GM19035 (cell line): ENCODE measurements at regions not wholly inside any gene's neighbourhood (a gene's known extent, or its start where the extent isn't known, plus 50 kb on each side); places are given as distances from the start of the nearest gene placed in this dataset.
"Not testable (repeated sequence)": the region's sequence is repeated elsewhere in the genome, so short reads cannot be mapped to it uniquely, and the experiment has no call there.

Experiments used
- ATAC-seq: cut with Tn5 transposase; IDR thresholded peaks from one replicate; pipeline ENCODE4 v1.9.1; 2021; ENCODE audit not compliant: unreplicated experiment

DNA sequence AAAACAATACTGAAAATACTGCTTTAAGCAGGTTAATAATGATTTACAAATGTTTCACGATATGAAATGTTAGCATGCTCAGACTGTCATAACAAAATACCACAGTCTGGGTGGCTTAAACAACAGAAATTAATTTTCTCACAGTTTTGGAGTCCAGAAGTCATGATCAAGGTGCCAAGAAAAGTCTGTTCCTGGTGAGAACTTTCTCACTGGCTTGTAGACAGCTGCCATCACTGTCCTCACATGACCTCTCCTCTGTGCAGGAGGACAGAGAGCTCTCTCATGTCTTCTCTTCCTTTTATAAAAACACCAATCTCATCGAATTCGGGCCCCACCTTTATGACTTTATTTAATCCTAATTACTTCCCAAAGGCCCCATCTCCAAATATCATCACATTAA lies 426.7 kb downstream of the KLHL13 start:
- ATAC-seq, result no peak

- ATAC-seq, result no peak
These were observed 436.3 kb downstream of the KLHL13 start for GRCh38 chrX:117680286-117680685.

DNA sequence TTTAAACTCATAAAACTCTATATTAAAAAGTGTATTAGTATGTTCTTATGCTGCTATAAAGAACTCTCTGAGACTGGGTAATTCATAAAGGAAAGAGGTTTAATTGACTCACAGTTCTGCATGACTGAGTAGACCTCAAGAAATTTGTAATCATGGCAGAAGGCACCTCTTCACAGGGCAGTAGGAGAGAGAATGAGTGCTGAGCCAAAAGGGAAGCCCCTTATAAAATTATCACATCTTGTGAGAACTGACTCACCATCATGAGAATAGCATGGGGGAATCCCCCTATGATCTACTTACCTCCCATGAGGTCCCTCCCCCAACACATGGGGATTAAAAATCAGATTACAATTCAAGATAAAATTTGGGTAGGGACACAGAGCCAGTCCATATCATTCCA lies 463.2 kb downstream of the KLHL13 start:
- ATAC-seq, result no peak

DNA sequence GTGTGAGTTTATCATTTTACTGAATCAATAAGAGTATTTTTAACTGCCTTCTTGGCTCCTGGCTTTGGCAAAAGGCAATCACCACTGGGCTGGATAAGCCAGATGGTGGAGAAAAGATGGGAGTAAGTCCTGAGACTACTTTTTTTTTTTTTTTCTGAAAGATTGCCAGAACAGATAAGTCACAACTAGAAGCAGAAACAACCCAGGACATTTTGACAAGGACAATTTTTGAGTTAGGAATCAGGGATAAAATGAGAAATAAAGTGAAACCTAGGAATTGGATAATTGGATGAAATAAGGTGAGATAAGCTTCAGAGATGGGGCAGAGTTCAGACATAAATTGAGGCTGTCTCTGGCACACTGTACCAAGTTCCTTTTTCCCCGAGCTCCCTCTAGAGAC lies 471.0 kb downstream of the KLHL13 start:
- ATAC-seq, result no peak

- ATAC-seq, result no peak
These were observed 474.5 kb downstream of the KLHL13 start for GRCh38 chrX:117641913-117642656.

DNA sequence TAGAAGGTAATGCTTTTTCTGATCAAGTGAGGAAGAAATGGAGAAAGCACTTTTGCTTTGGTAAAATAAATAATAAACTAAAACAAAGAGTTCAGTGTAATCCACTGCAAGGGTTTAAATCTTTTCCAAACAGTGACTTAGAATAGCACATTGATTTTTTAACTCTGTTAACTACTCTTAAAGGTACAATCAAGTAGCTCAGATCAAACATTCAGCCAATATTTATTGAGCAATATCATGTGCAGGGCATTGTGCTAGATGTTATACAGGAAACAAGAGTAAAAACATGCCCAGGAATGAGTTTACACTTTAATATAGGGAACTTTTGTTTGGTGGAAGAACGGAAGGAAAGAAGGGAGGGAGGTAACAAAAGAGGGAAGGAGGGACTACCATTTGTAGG lies 479.8 kb downstream of the KLHL13 start:
- ATAC-seq, result no peak

GRCh38 chrX:117633277-117633676 lies 483.3 kb downstream of the KLHL13 start:
- ATAC-seq, result no peak

DNA sequence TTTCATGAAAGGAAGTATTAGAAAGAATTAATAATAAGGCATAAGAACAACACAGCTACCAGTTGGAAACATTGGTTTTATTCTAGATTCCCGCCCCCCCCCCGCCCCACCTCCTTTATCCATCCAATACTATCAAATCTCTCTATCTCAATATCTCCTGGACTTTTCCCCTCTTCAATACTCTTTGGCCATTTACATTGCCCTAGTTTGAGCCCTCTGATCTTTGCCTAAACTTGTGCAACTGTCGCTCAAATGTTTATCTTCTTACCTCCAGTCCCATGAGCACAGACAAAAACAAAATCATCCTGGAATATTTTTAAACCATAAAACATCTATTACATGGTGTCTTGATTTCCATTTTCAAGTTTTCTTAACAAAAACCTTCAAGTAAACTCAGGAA lies 488.2 kb downstream of the KLHL13 start:
- ATAC-seq, result no peak

- no peak for ATAC-seq
These were observed 505.8 kb downstream of the KLHL13 start for GRCh38 chrX:117610806-117611205.

DNA sequence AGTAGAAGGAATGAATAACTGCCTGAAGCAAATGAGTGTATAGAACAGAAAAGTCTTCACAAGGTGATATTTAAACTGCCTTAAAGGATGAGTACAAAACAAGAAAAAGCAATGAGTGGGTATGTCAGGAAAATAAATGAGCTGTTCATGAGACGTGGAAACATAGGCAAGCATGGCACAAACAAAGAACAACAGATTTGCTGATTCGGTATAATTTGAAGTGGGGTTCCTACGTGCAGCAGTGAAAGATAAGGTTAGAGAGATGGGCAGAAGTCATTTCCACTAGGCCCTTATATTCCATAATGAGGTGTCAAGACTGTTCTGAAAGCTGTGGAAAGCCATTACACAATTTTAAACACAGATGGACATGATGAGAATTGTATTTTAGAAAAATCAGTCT lies 506.6 kb downstream of the KLHL13 start:
- ATAC-seq, result no peak

GRCh38 chrX:117607561-117607960 lies 509.0 kb downstream of the KLHL13 start:
- ATAC-seq, result no peak

GRCh38 chrX:117606101-117606500 lies 510.5 kb downstream of the KLHL13 start:
- not testable (repeated sequence) for ATAC-seq

DNA sequence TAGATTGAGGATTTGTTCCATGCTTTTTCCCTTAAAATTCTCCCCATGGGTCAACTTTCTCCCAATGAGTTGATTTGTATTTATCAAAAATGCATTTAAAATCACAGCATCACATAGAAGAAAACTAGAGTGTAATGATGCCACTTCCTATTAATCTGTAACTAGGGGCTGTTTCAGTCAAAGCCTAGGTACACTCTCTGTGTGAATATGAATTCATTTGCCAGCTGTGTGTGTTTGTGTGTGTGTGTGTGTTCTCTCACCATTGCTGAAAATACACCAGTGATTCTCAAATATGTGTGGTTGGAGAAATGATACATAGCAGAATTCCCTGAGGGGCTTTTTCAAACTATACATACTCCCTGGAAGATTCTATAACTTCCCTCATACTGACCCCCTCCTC lies 546.5 kb downstream of the KLHL13 start:
- ATAC-seq, result no peak

DNA sequence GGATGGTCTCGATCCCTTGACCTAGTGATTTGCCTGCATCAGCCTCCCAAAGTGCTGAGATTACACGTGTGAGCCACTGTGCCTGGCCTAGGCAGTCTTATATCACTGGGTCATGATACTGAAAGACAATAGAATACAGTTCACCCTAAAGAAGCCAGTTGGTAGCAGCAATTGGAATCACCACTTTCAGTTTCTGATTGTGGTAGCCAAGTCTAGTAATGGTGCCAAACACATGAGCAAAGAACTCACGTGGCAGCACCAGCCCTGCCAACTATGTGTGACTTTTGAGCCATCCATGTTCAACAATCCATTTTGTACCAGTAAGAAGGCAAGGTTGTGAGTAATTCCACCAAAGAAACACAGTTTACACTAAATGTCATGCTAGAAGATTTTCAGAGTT lies 548.4 kb downstream of the KLHL13 start:
- no peak for ATAC-seq

DNA sequence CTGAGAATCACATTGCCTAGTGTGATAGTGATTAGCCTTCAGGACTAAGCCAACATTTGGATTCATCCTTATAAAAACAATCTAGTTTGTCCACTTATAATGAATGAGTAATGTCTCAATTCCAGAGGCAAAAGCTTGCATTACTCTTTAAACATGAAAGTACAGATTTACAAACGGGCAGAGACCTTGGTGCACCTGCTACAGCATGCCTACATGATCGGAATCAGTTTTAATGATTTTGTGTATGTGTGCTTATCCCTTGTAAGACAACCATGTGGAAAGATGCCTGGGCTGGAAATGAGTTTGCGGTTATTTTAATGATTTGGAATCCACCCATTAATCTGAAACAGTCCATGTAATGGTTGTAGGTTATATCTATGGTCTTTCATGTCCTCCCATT lies 572.7 kb downstream of the KLHL13 start:
- ATAC-seq, result no peak

GRCh38 chrX:117539090-117539418 lies 577.6 kb downstream of the KLHL13 start:
- ATAC-seq, result no peak

GRCh38 chrX:117538178-117539089 lies 578.2 kb downstream of the KLHL13 start:
- no peak for ATAC-seq

- ATAC-seq, result no peak
These were observed 584.3 kb downstream of the KLHL13 start for GRCh38 chrX:117532339-117532738.

DNA sequence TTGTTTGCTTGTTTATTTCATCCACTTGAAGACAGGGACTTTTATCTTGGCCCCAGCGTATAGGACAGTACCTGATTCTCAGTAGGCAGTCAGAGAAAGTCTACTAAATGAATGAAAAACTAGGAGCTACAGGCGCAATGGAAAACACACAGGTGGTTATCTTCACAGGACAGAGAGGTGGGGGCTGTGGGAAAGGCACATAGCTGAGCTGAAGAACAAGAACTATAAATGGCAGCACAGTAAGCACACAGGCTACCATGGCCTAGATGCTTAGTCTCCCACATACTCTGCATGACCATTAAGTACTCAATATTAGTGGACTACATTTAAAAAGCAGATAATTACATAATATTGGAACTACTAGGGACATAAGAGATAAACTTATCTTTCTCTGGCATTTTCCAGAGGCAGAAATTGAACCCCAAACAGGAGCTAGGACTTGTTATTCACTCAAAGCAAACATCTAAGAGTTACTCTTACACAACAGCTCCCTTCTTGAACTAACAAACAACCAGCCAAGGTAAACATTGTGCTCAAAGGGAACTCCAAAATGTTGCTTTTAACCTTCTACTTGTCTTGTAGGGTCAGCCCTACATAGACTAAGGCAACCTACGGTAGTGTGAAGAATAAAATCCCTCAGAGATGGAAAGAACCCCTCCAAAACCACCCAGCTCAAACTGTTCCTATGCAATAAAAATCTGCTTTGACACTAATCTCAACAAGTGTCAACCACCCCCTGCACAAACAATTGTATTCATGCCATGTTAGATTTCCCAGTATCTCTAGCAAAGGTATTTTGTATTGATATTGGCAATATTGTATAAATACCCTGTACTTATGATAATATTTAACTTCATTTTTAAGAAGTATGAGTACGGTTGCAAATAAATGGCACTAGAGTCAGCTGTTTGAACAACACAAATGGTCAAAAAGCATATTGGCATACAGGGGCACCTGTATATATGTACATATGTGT lies 593.6 kb downstream of the KLHL13 start:
- no peak for ATAC-seq

- no peak for ATAC-seq
These were observed 598.6 kb downstream of the KLHL13 start for GRCh38 chrX:117517994-117518393.

DNA sequence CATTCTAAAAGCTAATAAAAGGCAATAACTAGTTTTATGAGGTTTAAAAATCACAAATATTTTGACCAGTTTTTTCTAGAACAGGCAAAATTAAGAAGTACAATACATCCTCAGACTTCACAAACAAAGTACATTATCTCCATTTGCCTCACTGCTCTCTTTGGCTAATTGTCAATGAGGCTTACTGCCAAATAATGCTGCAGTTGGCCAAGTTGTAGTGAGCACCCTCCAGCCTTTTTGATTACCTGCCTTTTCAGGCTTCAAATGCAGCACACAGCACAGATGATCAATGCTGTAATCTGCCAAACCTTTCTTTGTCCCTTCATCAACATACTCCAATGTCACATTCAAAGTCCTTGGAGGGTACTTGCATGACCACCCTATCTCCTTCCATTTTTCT lies 605.2 kb downstream of the KLHL13 start:
- ATAC-seq, result no peak
